ENCODE measurements at regions not wholly inside any gene's neighbourhood (a gene's known extent, or its start where the extent isn't known, plus 50 kb on each side); places are given as distances from the start of the nearest gene placed in this dataset.

GRCh38 chr4:34790131-34790530 lies 1454.2 kb downstream of the ARAP2 start:
- no peak for DNase-seq (ENCODE audit: extremely low read depth, low read depth)
- no peak for TF ChIP-seq CTCF (IDR thresholded peaks at IDR 0.05; ENCODE audit: low read depth, low read length)

- DNase-seq (ENCODE audit: extremely low read depth, low read depth): no peak
- no peak for TF ChIP-seq CTCF (IDR thresholded peaks at IDR 0.05; ENCODE audit: low read depth, low read length)
These were observed 1453.1 kb downstream of the ARAP2 start for GRCh38 chr4:34791209-34791608.

GRCh38 chr4:34800953-34801352 lies 1443.4 kb downstream of the ARAP2 start:
- no peak for TF ChIP-seq CTCF (IDR thresholded peaks at IDR 0.05; ENCODE audit: low read depth, low read length)
- no peak for DNase-seq (ENCODE audit: extremely low read depth, low read depth)

GRCh38 chr4:34814266-34814665 lies 1430.0 kb downstream of the ARAP2 start:
- TF ChIP-seq CTCF (IDR thresholded peaks at IDR 0.05; ENCODE audit: low read depth, low read length): no peak
- no peak for DNase-seq (ENCODE audit: extremely low read depth, low read depth)

- no peak for DNase-seq (ENCODE audit: extremely low read depth, low read depth)
These were observed 1419.8 kb downstream of the ARAP2 start for GRCh38 chr4:34824515-34824914.

GRCh38 chr4:34826660-34827059 lies 1417.7 kb downstream of the ARAP2 start:
- no peak for TF ChIP-seq CTCF (IDR thresholded peaks at IDR 0.05; ENCODE audit: low read depth, low read length)
- DNase-seq (ENCODE audit: extremely low read depth, low read depth): no peak

More at GRCh38 chr4:34824515-34824914, 1419.8 kb downstream of the ARAP2 start:
- no peak for TF ChIP-seq CTCF (IDR thresholded peaks at IDR 0.05; ENCODE audit: low read depth, low read length)

- no peak for DNase-seq (ENCODE audit: extremely low read depth, low read depth)
- no peak for TF ChIP-seq CTCF (IDR thresholded peaks at IDR 0.05; ENCODE audit: low read depth, low read length)
These were observed 1398.4 kb downstream of the ARAP2 start for GRCh38 chr4:34845926-34846325.
